GM12872 (cell line): ENCODE measurements at regions not wholly inside any gene's neighbourhood (a gene's known extent, or its start where the extent isn't known, plus 50 kb on each side); places are given as distances from the start of the nearest gene placed in this dataset.

Experiments
- TF ChIP-seq, protein P1 (sequence below): IDR thresholded peaks from 3 replicates; pipeline ENCODE4 v1.5.1; 2011; ENCODE audit warnings: low read depth, mild to moderate bottlenecking, low read length, moderate library complexity; ENCODE audit not compliant: insufficient read depth

DNA sequence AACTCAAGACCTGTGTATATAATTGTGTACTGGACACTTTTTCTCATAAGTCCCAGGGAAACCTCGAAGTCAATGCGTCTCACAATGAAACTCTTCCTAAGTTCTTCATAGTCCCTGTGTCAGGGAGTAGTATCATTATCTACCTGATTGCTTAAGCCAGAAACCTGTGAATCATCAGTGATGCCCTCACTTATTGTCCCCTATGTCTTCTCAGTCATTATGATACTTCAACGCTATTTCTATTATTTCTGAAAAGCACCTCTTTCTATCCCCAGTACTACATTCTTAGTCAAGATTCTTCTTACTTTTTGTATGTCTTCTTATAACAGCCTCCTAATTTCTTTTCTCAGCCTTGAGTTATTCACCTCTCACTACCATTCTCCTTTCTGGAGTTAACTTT is 94.3 kb downstream of the OTUD1 start:
- TF ChIP-seq, protein P1, sequence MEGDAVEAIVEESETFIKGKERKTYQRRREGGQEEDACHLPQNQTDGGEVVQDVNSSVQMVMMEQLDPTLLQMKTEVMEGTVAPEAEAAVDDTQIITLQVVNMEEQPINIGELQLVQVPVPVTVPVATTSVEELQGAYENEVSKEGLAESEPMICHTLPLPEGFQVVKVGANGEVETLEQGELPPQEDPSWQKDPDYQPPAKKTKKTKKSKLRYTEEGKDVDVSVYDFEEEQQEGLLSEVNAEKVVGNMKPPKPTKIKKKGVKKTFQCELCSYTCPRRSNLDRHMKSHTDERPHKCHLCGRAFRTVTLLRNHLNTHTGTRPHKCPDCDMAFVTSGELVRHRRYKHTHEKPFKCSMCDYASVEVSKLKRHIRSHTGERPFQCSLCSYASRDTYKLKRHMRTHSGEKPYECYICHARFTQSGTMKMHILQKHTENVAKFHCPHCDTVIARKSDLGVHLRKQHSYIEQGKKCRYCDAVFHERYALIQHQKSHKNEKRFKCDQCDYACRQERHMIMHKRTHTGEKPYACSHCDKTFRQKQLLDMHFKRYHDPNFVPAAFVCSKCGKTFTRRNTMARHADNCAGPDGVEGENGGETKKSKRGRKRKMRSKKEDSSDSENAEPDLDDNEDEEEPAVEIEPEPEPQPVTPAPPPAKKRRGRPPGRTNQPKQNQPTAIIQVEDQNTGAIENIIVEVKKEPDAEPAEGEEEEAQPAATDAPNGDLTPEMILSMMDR, result no peak

DNA sequence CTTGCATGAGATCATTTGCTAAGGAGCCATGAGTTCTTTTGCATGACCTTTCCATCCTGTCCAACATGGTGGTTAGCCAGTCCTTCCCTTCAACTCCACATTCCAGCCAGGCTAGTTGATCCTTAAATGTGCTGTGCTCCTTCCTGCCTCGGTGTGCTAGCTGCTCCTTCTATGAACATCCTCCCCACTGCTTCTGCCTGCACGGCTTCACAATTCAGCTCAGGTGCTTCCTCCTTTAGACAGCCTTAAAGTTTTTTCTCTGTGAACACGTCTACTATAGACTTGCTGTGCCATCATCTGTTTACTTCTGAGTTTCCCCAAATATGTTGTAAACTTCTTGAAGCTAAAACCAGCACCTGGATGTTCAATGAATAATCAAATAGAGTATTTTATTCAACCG is 95.5 kb downstream of the OTUD1 start:
- TF ChIP-seq, protein P1, result no peak

DNA sequence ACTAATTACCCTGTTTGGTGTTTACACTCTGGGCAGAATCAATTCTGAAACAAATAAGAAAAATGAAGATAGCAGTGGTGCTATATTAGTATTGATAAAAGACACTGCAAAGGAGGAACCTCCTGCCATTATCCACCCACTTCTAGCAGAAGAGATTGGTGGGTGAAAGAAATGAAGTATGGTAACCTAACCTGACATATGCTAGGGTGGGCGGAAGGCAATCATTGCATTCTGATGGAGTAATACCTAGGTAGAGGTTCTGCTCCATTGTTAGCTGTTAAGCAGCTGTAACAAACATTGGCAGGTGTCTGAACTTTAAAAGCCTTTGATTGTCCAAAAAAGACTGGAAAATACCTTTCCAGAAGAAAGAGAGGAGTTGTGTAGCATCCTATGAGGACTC is 95.9 kb downstream of the OTUD1 start:
- TF ChIP-seq, protein P1, result no peak

- TF ChIP-seq, protein P1, result no peak
These were observed 96.5 kb downstream of the OTUD1 start for GRCh38 chr10:23535381-23535780.

DNA sequence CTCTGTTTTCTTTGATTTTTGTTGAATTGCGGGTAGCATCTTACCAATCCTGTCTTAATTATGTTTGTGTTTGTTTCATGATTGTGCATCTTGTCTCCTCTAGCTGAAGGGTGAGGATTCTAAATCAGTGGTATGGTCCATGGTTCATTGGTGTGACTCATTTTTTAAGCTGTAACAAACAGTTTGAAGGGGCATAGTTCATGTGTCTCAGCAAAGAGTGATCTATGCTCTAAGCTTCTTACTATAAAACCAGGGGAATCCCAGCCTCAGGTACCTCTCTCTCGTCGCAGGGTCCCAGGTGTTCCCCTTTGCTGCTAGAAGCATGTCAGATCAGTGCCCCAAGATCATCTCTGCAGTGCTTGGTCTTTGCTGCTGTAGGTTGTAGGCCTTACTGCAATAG is 100.1 kb downstream of the OTUD1 start:
- TF ChIP-seq, protein P1, result no peak

DNA sequence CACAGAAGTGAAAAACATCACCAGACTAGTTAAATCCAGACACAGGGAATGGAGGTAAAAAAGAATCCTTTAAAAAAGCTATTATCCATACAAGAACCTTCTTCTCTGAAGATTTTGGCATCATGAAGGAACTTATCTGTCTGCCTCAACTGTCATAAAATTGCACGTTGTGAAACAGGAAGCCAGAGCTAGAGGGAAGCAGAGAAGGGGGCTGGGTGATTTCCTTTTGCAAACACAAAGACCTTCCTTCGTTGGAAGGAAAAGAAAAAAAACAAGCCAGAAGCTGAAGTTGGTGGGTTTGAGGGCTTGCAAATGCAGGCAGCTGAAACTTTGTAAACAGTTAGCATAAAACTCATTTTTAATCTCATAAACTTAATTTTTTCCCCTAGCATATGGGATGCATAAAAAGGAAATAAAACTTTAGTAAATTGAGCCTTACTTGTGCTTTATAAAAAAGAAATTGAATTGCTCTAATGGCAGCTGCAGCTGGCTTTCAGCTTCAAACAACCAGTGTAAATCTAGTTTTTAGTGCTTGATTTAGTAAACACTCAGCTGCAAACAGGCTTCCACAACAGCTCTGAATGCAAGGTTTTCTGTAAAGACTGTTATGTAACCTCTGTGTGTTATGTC is 101.6 kb downstream of the OTUD1 start:
- TF ChIP-seq, protein P1, result no peak

DNA sequence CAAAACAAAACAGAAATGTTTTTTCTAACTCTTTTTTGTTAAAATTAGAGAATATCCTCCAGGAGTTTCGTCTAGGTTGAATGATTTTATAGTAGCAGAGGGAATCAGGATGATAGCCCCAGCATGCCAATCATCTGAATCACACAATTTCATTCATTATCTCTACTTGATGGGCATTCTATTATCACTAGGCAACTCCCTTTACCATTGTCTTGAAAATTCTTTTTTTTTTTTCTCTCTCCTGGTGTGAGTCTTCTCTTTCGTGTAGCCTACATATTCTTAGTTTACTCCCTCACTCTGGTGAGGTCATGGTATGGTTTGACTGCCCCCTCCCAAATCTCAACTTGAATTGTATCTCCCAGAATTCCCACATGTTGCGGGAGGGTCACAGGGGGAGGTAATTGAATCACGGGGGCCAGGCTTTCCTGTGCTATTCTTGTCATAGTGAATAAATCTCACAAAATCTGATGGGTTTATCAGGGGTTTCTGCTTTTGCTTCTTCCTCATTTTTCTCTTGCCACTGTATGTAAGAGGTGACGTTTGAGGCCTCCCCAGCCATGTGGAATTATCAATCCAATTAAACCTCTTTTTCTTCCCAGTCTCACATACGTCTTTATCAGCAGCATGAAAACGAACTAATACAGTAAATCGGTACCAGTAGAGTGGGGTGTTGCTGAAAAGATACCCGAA is 105.0 kb downstream of the OTUD1 start:
- TF ChIP-seq, protein P1, result no peak
